Sigmoid colon (tissue), 4 donors: ENCODE measurements at regions not wholly inside any gene's neighbourhood (a gene's known extent, or its start where the extent isn't known, plus 50 kb on each side); places are given as distances from the start of the nearest gene placed in this dataset.

Source experiments
- CTCF ChIP-seq, 4 experiments: fragments of 450-650 bp in 3 of 4; fragments of 200-600 bp in 1 of 4; IDR thresholded peaks; one replicate each; pipeline ENCODE4 v1.5.1; 2016 to 2019; ENCODE audit warnings: antibody characterized with exemption in 4 of 4, mild to moderate bottlenecking in 3 of 4, moderate library complexity in 2 of 4
- EP300 ChIP-seq, 4 donors: sonication (generic); formaldehyde crosslinking; IDR thresholded peaks; one replicate each; pipeline ENCODE4 v1.6.1; 2017; ENCODE audit warnings: antibody characterized with exemption in 4 of 4
- POLR2A ChIP-seq, 2 donors: fragments of 450-650 bp; IDR thresholded peaks; one replicate each; pipeline ENCODE4 v1.6.1; 2016; ENCODE audit warnings: antibody characterized with exemption in 2 of 2, mild to moderate bottlenecking in 2 of 2, moderate library complexity in 2 of 2
- POLR2AphosphoS5 ChIP-seq, 4 donors: sonication (generic); formaldehyde crosslinking; IDR thresholded peaks; one replicate each; pipeline ENCODE4 v1.6.1; 2017; ENCODE audit warnings: antibody characterized with exemption in 4 of 4

DNA sequence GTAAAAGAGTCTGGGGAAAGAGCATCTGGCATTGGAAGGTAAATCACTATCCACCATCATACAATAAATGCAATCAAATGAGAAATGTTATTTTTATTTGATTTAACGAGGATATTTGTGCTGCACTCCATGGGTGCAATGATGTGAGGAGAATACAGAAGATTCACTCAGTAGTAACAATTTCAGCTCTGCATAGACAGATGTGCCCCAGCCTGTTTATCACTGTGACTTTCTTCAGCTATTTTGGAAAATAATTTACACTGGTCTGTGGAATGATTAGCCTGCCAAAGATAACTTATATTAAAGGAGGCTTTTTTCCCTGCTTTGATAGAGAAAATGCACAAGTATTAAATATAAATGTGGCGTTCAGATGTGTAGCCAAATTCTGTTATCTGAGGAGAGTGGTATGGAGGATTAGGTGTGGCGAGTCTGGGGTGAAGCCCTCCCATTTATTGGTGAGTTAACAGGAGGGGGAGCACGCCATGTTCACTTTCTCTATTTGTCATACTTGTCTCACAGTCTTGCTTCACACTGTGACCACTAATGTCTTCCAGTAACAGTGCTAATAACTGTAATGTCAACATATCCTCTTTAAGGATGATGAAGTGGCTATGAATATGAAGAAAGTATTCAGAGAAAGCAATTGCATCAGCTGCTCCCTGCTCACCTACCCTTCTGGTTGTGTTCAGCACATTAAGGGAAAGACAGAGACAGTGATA is 645.6 kb downstream of the MMUT start:
- TF ChIP-seq CTCF (IDR thresholded peaks at IDR 0.05) (no peak), EP300 (IDR thresholded peaks at IDR 0.05) (no peak), POLR2A (IDR thresholded peaks at IDR 0.05) (no peak), POLR2AphosphoS5 (IDR thresholded peaks at IDR 0.05) (no peak)
